HepG2 (cell line): ENCODE measurements at regions not wholly inside any gene's neighbourhood (a gene's known extent, or its start where the extent isn't known, plus 50 kb on each side); places are given as distances from the start of the nearest gene placed in this dataset.

Source experiments
- ATAC-seq: fragments of 200-7000 bp; cut with Tn5 transposase; 3 replicates; pipeline ENCODE4 v1.9.1; 2020; ENCODE audit warnings: mild to moderate bottlenecking, moderate library complexity
- BruUV-seq: library from RNA; stranded (reverse); fragments of 400-500 nt; replicated peaks from 2 replicates; lab custom pipeline; 2021; lab: Mats Ljungman, UMichigan
- CTCF ChIA-PET: fragments of 300-600 bp; formaldehyde crosslinking; extraction: SDS; loops from one replicate; lab custom pipeline; 2021; ENCODE audit warnings: low total read pairs, inconsistent platforms, low intra/inter-chr PET ratio; lab: Yijun Ruan, JAX
- POLR2A ChIA-PET: fragments of 350-600 bp; sonication (Branson Sonifier 250); formaldehyde crosslinking; loops from one replicate; lab custom pipeline; 2020; ENCODE audit warnings: antibody characterized with exemption, inconsistent platforms; lab: Yijun Ruan, JAX
- DNase-seq: peaks from one replicate; pipeline ENCODE4 v3.0.0-alpha.2; 2015; ENCODE audit warnings: low spot score
- FAIRE-seq: peaks from 3 replicates; lab custom pipeline; 2011; peaks lifted over from hg19 to GRCh38; lab: Jason Lieb, UNC
- H2AFZ ChIP-seq: one replicate; pipeline ENCODE4 v1.6.1; 2011; ENCODE audit warnings: low read length, inconsistent platforms
- H3K27ac ChIP-seq: fragments of 300-600 bp; 3 replicates; pipeline ENCODE4 v1.8.0; 2011; ENCODE audit warnings: mixed run types, mild to moderate bottlenecking, mixed read lengths, low read length, inconsistent platforms; ENCODE audit not compliant: insufficient read depth; ENCODE audit errors: extremely low read length
- H3K27me3 ChIP-seq, 2 experiments: fragments of 200-600 bp in 1 of 2; 2 replicates in 1 of 2; 3 replicates in 1 of 2; pipeline versions ENCODE4 v1.6.0 to v1.8.0; 2011; ENCODE audit warnings: low read length in 2 of 2, mild to moderate bottlenecking in 2 of 2, moderate library complexity in 2 of 2, inconsistent platforms in 1 of 2; ENCODE audit not compliant: insufficient read depth in 2 of 2, control insufficient read depth in 1 of 2
- H3K36me3 ChIP-seq, 2 experiments: fragments of 200-600 bp in 1 of 2; replicated peaks in 1 of 2; 2 replicates in 1 of 2; 3 replicates in 1 of 2; pipeline versions ENCODE4 v1.5.1 to v1.8.0; 2011; ENCODE audit warnings: low read length in 2 of 2, inconsistent platforms in 1 of 2; ENCODE audit not compliant: insufficient read depth in 2 of 2, control insufficient read depth in 1 of 2
- H3K4me1 ChIP-seq: 2 replicates; pipeline ENCODE4 v1.5.1; 2012; ENCODE audit warnings: low read length, inconsistent platforms; ENCODE audit not compliant: insufficient read depth
- H3K4me2 ChIP-seq: 2 replicates; pipeline ENCODE4 v1.6.0; 2011; ENCODE audit warnings: low read depth, low read length, inconsistent platforms
- H3K4me3 ChIP-seq, 3 experiments: fragments of 200-600 bp in 1 of 3; sonication (generic), shearing (Covaris generic) in 1 of 3; replicated peaks in 1 of 3; 2 replicates each; pipeline ENCODE4 v1.5.1; 2011 to 2016; ENCODE audit warnings: low read length in 3 of 3, inconsistent platforms in 2 of 3, low read depth in 2 of 3, mild to moderate bottlenecking in 2 of 3, control low read depth in 1 of 3, mixed read lengths in 1 of 3; ENCODE audit not compliant: insufficient read depth in 1 of 3
- H3K79me2 ChIP-seq: one replicate; pipeline ENCODE4 v1.6.1; 2011; ENCODE audit warnings: low read length, inconsistent platforms; ENCODE audit not compliant: insufficient read depth
- H3K9ac ChIP-seq: 2 replicates; pipeline ENCODE4 v1.6.0; 2011; ENCODE audit warnings: mild to moderate bottlenecking, low read depth, low read length, inconsistent platforms; ENCODE audit not compliant: insufficient read depth
- H3K9me3 ChIP-seq: 2 replicates; pipeline ENCODE4 v1.5.1; 2012; ENCODE audit warnings: mild to moderate bottlenecking, low read length
- H4K20me1 ChIP-seq: 2 replicates; pipeline ENCODE4 v1.6.0; 2011; ENCODE audit warnings: inconsistent platforms, mild to moderate bottlenecking, low read length, moderate library complexity; ENCODE audit not compliant: insufficient read depth
- BCL6 ChIP-seq: IDR thresholded peaks from 2 replicates; pipeline ENCODE4 v1.6.1; 2016; ENCODE audit warnings: missing genetic modification reagents, missing compliant biosample characterization
- EEA1 ChIP-seq: sonication (generic); formaldehyde crosslinking; IDR thresholded peaks from 2 replicates; pipeline ENCODE4 v1.5.1; 2020; ENCODE audit warnings: mild to moderate bottlenecking, missing genetic modification reagents, borderline replicate concordance
- NFKB2 ChIP-seq: sonication (generic); formaldehyde crosslinking; IDR thresholded peaks from 2 replicates; pipeline ENCODE4 v1.4.0; 2020; ENCODE audit warnings: missing genetic modification reagents, borderline replicate concordance
- SP5 ChIP-seq: IDR thresholded peaks from 2 replicates; pipeline ENCODE4 v1.6.1; 2016; ENCODE audit warnings: low read depth, borderline replicate concordance
- STAT5B ChIP-seq: sonication (generic); formaldehyde crosslinking; IDR thresholded peaks from 2 replicates; pipeline ENCODE4 v1.4.0; 2020; ENCODE audit warnings: missing genetic modification reagents
- ZNF34 ChIP-seq: sonication (generic); formaldehyde crosslinking; IDR thresholded peaks from 2 replicates; pipeline ENCODE4 v1.4.0; 2020; ENCODE audit warnings: mild to moderate bottlenecking, missing genetic modification reagents, borderline replicate concordance
- ZNF737 ChIP-seq: sonication (generic); formaldehyde crosslinking; IDR thresholded peaks from 2 replicates; pipeline ENCODE4 v1.5.0; 2020; ENCODE audit warnings: missing genetic modification reagents, mild to moderate bottlenecking, borderline replicate concordance
- ZNF780A ChIP-seq: sonication (generic); formaldehyde crosslinking; IDR thresholded peaks from 2 replicates; pipeline ENCODE4 v1.8.0; 2022; ENCODE audit warnings: mild to moderate bottlenecking, missing genetic modification reagents, moderate library complexity
- ZNF839 ChIP-seq: sonication (generic); formaldehyde crosslinking; IDR thresholded peaks from 2 replicates; pipeline ENCODE4 v1.4.0; 2020; ENCODE audit warnings: missing genetic modification reagents, mild to moderate bottlenecking, borderline replicate concordance
- WGBS: methylation state at CpG from one replicate; pipeline ENCODE4 v1.1.6; 2017; ENCODE audit warnings: low lambda C conversion rate; 5-methylcytosine and 5-hydroxymethylcytosine counted together
- in situ Hi-C: cut with HindIII; loops from 2 replicates; pipeline ENCODE4 v1.10.0; 2017; ENCODE audit warnings: low pct_unique_long_range_greater_than_20kb; ENCODE audit not compliant: extremely low pct_ligation_motif_present
- intact Hi-C: fragments of 100-400 bp; cut with micrococcal nuclease; formaldehyde crosslinking; loops from one replicate; pipeline ENCODE4 v1.10.0; 2022; ENCODE audit not compliant: unreplicated experiment
- TF ChIP-seq, protein P1 (sequence below): sonication (generic); formaldehyde crosslinking; conservative IDR thresholded peaks from 2 replicates; pipeline ENCODE4 v1.5.0; 2020; ENCODE audit warnings: missing genetic modification reagents
- TF ChIP-seq, protein P2 (sequence below): sonication (generic); formaldehyde crosslinking; IDR thresholded peaks from 2 replicates; pipeline ENCODE4 v1.8.1; 2023; ENCODE audit warnings: mild to moderate bottlenecking, missing genetic modification reagents
- TF ChIP-seq, protein P3 (sequence below): sonication (generic); formaldehyde crosslinking; IDR thresholded peaks from 2 replicates; pipeline ENCODE4 v1.4.0; 2020; ENCODE audit warnings: missing genetic modification reagents, borderline replicate concordance
- TF ChIP-seq, protein P4 (sequence below): sonication (generic); formaldehyde crosslinking; IDR thresholded peaks from 2 replicates; pipeline ENCODE4 v1.4.0; 2020; ENCODE audit warnings: missing genetic modification reagents

DNA sequence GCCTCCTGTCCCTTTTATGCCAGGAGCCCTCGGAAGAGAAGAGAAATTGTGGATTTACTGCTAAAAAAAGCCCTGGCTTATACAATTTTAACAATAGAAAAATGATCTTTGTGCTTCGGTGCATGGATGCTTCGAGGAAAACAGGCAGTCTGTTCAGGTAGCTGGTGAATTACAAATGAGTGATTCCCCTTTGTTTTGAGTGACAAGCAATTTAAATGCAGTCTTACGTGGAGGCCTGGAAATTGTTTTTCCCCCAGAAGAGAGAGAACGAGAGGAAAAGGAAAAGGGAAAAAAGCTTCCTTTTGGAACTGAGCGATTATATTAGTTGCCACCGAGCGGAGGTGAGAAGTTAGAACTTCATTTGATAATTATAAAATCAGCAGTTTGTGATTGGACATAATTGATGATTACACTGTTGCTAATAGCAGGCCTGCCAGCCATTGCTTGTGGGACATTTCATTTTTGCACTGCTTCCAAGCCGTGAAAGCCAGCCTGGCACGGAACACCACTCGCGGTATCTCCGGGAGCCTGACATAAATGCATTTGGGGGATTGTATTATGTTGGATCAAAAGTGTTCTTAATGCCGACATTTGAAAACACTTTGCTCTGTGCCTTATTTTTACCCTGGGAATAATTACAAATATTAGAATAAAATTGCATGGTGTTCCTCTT lies 117.7 kb downstream of the PHETA1 start (continued):
- TF ChIP-seq, protein P1, sequence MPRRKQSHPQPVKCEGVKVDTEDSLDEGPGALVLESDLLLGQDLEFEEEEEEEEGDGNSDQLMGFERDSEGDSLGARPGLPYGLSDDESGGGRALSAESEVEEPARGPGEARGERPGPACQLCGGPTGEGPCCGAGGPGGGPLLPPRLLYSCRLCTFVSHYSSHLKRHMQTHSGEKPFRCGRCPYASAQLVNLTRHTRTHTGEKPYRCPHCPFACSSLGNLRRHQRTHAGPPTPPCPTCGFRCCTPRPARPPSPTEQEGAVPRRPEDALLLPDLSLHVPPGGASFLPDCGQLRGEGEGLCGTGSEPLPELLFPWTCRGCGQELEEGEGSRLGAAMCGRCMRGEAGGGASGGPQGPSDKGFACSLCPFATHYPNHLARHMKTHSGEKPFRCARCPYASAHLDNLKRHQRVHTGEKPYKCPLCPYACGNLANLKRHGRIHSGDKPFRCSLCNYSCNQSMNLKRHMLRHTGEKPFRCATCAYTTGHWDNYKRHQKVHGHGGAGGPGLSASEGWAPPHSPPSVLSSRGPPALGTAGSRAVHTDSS, result no peak
- no peak for TF ChIP-seq BCL6
- TF ChIP-seq, protein P2, sequence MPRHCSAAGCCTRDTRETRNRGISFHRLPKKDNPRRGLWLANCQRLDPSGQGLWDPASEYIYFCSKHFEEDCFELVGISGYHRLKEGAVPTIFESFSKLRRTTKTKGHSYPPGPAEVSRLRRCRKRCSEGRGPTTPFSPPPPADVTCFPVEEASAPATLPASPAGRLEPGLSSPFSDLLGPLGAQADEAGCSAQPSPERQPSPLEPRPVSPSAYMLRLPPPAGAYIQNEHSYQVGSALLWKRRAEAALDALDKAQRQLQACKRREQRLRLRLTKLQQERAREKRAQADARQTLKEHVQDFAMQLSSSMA, result no peak
- TF ChIP-seq STAT5B, result no peak

DNA sequence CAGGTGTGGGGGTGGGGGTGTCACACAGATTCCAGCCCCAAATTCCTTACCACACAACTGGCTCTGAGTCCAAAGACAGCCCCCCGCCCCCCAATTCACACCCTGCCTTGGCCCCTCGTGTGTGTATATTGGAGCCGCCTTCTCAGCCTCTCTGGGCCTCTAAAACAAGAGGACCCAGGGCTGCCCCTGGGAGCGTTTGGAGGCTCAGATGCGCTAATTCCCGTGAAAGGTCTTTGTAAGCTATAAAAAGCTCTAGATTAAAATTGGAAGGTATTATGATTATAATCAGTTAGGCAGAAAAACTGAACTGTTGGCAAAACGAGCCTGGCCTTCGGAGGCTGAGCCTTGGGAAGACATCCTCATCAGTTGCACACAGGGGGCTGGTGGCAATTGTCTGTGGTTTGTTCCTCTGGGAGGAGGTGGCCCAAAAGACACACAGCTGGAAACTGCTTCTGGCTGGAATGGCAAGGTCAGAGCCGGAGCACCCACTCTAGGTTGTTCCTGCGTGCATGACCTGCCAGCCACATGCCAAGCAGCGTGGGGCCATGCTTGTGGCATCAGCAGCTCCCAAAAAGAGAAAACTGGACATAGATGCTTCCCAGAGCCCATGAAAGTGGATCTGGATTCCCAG lies 118.5 kb downstream of the PHETA1 start:
- WGBS, result 6% methylated on average over 7 of the region's 11 CpGs
- DNase-seq, result no peak
- Histone ChIP-seq H2AFZ (no peak overlapping the region), H3K4me1 (no peaks in the 10 kb centered on the region), H4K20me1 (no peaks in the 10 kb centered on the region), H3K9ac (no peak overlapping the region), H3K4me2 (no peak overlapping the region), H3K4me3 (no peak overlapping the region), H3K27me3 (peaks cover 3 to 44% of the 10 kb centered on the region in 2 experiments; a peak in 4 of 5 replicates), H3K27ac (no peak overlapping the region), H3K9me3 (no peaks in the 10 kb centered on the region), H3K36me3 (no peaks in the 10 kb centered on the region), H3K79me2 (no peaks in the 10 kb centered on the region)
- intact Hi-C loops (no loop called here), in situ Hi-C loops (no loop called here)
- TF ChIP-seq, protein P3, sequence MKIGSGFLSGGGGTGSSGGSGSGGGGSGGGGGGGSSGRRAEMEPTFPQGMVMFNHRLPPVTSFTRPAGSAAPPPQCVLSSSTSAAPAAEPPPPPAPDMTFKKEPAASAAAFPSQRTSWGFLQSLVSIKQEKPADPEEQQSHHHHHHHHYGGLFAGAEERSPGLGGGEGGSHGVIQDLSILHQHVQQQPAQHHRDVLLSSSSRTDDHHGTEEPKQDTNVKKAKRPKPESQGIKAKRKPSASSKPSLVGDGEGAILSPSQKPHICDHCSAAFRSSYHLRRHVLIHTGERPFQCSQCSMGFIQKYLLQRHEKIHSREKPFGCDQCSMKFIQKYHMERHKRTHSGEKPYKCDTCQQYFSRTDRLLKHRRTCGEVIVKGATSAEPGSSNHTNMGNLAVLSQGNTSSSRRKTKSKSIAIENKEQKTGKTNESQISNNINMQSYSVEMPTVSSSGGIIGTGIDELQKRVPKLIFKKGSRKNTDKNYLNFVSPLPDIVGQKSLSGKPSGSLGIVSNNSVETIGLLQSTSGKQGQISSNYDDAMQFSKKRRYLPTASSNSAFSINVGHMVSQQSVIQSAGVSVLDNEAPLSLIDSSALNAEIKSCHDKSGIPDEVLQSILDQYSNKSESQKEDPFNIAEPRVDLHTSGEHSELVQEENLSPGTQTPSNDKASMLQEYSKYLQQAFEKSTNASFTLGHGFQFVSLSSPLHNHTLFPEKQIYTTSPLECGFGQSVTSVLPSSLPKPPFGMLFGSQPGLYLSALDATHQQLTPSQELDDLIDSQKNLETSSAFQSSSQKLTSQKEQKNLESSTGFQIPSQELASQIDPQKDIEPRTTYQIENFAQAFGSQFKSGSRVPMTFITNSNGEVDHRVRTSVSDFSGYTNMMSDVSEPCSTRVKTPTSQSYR (CRISPR knock-in tag), result no peak
- TF ChIP-seq ZNF34 (CRISPR knock-in tag), result no peak
- no peak for TF ChIP-seq SP5 (CRISPR knock-in tag)
- TF ChIP-seq, protein P4, sequence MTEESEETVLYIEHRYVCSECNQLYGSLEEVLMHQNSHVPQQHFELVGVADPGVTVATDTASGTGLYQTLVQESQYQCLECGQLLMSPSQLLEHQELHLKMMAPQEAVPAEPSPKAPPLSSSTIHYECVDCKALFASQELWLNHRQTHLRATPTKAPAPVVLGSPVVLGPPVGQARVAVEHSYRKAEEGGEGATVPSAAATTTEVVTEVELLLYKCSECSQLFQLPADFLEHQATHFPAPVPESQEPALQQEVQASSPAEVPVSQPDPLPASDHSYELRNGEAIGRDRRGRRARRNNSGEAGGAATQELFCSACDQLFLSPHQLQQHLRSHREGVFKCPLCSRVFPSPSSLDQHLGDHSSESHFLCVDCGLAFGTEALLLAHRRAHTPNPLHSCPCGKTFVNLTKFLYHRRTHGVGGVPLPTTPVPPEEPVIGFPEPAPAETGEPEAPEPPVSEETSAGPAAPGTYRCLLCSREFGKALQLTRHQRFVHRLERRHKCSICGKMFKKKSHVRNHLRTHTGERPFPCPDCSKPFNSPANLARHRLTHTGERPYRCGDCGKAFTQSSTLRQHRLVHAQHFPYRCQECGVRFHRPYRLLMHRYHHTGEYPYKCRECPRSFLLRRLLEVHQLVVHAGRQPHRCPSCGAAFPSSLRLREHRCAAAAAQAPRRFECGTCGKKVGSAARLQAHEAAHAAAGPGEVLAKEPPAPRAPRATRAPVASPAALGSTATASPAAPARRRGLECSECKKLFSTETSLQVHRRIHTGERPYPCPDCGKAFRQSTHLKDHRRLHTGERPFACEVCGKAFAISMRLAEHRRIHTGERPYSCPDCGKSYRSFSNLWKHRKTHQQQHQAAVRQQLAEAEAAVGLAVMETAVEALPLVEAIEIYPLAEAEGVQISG (CRISPR knock-in tag), result no peak
- no peak for TF ChIP-seq ZNF737 (CRISPR knock-in tag)
- TF ChIP-seq NFKB2 (CRISPR knock-in tag), result no peak
- no peak for TF ChIP-seq ZNF780A (CRISPR knock-in tag)
- no peak for TF ChIP-seq EEA1 (CRISPR knock-in tag)
- no peak for TF ChIP-seq ZNF839 (CRISPR knock-in tag)
- ATAC-seq, result no peak
- ChIA-PET POLR2A (no interaction called here), CTCF (no interaction called here)
- FAIRE-seq, result no peak
- BruUV-seq, result no TSS peak
